VCaP (cell line): ENCODE measurements at regions not wholly inside any gene's neighbourhood (a gene's known extent, or its start where the extent isn't known, plus 50 kb on each side); places are given as distances from the start of the nearest gene placed in this dataset.
"Not testable (repeated sequence)": the region's sequence is repeated elsewhere in the genome, so short reads cannot be mapped to it uniquely, and the experiment has no call there.

Source experiments
- H3K27ac ChIP-seq: fragments of 450-650 bp; 2 replicates; pipeline ENCODE4 v1.5.1; 2017
- TF ChIP-seq, protein P1 (sequence below): fragments of 450-650 bp; conservative IDR thresholded peaks from 2 replicates; pipeline ENCODE4 v1.5.1; 2017; ENCODE audit warnings: mild to moderate bottlenecking, moderate library complexity

GRCh38 chr18:14979875-14980274 lies 231.9 kb downstream of the ANKRD30B start:
- TF ChIP-seq, protein P1, sequence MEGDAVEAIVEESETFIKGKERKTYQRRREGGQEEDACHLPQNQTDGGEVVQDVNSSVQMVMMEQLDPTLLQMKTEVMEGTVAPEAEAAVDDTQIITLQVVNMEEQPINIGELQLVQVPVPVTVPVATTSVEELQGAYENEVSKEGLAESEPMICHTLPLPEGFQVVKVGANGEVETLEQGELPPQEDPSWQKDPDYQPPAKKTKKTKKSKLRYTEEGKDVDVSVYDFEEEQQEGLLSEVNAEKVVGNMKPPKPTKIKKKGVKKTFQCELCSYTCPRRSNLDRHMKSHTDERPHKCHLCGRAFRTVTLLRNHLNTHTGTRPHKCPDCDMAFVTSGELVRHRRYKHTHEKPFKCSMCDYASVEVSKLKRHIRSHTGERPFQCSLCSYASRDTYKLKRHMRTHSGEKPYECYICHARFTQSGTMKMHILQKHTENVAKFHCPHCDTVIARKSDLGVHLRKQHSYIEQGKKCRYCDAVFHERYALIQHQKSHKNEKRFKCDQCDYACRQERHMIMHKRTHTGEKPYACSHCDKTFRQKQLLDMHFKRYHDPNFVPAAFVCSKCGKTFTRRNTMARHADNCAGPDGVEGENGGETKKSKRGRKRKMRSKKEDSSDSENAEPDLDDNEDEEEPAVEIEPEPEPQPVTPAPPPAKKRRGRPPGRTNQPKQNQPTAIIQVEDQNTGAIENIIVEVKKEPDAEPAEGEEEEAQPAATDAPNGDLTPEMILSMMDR = no peak
- H3K27ac ChIP-seq = no peak overlapping the region

DNA sequence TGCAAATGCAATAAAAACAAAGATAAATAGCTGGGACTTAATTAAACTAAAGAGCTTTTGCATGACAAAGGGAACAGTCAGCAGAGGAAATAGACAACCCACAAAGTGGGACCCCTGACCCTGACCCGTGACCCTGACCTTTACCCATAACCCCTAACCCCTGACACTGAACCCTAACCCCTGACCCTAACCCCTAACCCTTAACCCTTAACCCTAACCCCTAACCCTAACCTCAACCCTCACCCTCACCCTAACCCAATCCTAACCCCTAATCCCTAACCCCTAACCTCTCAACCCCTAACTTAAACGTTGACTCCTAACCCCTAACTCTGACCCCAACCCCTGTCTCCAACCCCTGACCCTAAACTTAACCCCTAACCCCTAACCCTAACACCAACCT lies 236.6 kb downstream of the ANKRD30B start:
- H3K27ac ChIP-seq = not testable (repeated sequence)

- not testable (repeated sequence) for H3K27ac ChIP-seq
These were observed 237.5 kb downstream of the ANKRD30B start for GRCh38 chr18:14985291-14986013.

DNA sequence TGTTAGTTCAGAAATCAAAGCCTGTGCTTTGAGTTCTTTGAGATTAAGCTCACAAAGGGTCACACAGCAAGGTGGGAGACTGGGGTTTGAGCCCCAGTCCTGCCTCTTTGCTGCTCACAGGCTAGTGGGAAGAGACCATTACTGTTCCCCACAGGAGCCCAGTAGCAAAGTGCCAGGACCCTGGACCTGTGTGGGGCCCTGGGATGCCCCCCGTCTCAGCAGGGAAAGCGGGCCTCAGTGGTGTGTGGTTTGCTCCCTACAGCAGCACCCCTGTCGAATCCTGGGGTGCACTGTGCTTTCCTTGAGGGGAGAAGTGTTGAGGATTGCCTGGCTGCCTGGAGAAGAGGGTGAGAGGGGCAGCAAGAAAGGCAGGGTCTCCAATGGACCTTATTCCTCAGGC lies 239.4 kb downstream of the ANKRD30B start:
- not testable (repeated sequence) for H3K27ac ChIP-seq

- not testable (repeated sequence) for H3K27ac ChIP-seq
These were observed 240.2 kb downstream of the ANKRD30B start for GRCh38 chr18:14987960-14988710.

GRCh38 chr18:14989569-14989968 lies 241.6 kb downstream of the ANKRD30B start:
- not testable (repeated sequence) for H3K27ac ChIP-seq

DNA sequence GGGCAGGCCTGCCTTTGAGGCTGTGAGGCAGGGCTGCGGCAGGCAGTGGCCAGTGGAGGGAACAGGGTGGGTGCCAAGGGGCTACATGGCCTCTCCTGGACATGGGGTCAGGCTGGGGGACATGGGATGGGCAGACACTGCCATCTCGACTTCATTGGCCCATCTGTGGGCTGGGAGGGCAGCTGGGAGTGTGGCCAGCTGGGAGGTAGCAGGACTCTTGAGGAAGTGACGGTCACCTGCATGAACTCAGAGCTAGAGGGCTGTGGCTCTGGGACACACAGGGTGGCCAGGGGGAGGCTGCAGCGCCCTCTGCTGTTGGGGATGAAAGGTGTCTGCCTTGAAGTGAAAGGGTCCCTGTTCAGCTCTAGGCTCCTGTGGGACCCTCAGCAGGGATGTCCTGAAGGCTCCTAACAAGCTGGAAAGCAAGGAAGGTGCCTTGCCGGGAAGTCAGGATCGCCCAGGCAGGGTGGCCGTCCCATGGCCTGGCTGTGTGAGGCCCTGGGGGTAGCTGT lies 244.0 kb downstream of the ANKRD30B start:
- not testable (repeated sequence) for H3K27ac ChIP-seq

GRCh38 chr18:14992758-14993157 lies 244.8 kb downstream of the ANKRD30B start:
- not testable (repeated sequence) for H3K27ac ChIP-seq

DNA sequence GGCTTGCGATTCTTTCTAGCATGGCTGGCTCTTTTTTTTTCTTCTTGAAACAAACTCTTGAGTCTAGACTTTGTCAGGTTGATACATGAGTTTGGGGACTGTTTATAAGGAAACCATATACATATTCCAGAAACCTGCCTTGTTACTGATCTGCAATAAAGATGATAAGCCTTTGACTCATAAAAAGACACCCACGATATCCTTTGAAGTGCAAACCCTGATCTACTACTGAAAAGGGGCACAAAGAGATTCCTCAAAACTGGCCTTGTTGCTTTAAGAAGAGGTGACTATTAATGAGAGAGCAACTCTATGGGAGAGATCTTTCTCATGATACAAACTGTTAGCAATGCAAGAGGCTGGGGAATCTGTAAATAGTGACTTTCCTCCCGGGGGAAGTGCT lies 247.1 kb downstream of the ANKRD30B start:
- not testable (repeated sequence) for H3K27ac ChIP-seq

- no peak overlapping the region for H3K27ac ChIP-seq
- TF ChIP-seq, protein P1 = no peak
These were observed 249.4 kb downstream of the ANKRD30B start for GRCh38 chr18:14997357-14997756.

DNA sequence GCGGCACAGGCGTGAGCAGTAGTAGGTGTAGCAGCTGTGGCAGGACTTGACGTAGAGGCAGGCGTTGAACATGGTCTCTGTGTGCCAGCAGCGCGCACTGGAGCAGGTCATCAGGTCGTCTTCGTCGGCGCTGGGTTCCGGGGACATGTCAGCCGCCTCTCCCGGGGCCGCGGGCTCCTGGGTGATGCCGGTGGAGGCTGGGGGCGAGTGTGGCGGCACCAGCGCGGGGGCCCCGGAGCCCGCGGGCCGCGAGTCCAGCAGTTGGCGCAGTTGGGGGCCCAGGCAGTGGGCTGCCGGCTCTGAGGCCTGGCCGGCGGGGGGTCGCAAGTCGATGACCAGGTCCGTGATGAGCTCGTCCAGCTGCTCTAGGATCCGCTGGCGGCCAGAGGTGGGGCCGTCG lies 249.9 kb downstream of the ANKRD30B start:
- not testable (repeated sequence) for H3K27ac ChIP-seq

GRCh38 chr18:14998360-14999042 lies 250.5 kb downstream of the ANKRD30B start:
- H3K27ac ChIP-seq = not testable (repeated sequence)

GRCh38 chr18:14999085-14999975 lies 251.4 kb downstream of the ANKRD30B start:
- no peak overlapping the region for H3K27ac ChIP-seq
- TF ChIP-seq, protein P1 = no peak

GRCh38 chr18:15000119-15001037 lies 252.4 kb downstream of the ANKRD30B start:
- H3K27ac ChIP-seq = not testable (repeated sequence)

DNA sequence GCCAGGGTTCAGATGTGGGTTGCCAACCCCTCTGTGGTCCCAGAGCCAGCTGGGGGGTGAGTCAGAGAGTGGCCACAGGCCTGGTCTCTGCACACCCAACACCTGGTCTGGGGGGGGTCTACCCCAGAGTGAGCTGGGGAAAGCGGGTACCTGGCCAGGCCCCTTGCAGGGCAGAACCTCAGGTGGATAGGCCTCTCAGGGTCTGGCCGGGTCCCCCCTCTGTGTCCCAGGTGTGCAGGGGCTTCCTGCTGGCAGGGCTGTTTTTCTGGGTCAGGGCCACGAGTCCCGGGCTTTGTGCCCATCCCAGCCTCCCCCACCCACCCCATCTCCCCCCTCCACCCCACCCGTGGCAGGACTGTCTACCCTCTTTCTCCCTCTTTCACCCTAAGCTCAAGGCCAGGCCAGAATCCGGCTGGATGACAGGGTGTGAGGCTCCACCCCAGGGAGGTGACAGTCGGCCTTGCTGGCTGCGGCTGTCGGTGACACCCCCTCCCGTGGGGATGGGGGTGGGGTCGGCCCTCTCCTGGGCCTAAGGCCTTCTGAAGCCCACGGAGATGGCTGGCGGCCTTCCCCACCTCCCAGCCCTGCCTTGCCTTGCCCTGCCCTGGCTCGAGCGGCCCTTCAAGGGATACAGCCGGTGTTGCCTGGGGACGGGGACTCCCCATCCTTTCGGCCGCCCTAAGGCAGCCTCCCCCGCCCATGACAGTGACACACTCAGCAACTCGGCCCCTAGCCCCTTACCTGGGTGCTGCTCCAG lies 253.2 kb downstream of the ANKRD30B start:
- not testable (repeated sequence) for H3K27ac ChIP-seq
